ENCODE measurements at regions not wholly inside any gene's neighbourhood (a gene's known extent, or its start where the extent isn't known, plus 50 kb on each side); places are given as distances from the start of the nearest gene placed in this dataset.

DNA sequence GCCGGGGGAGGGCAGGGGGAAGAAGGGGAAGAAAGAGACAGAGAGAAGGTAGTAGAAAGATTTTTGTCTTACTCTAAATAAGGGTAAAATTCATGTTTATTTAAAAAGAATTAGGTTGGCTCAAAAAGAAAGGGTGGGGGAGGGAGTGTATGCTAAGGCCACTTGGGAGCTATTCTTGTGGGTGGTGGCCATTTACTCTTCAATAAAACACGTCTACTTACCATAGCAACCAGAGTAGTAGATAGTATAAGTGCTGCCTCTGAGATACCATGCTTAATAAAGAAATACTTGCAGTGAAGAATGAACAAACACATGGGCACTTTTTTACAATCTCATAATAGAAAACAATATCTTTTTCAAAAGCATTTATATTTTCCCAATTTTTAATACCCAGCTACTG is 538.1 kb upstream of the PTBP2 start:
- ChIA-PET CTCF (no interaction called here), POLR2A (no interaction called here)
- Histone ChIP-seq H3K36me3 (ENCODE audit: control insufficient read depth in 2 of 2, insufficient read depth in 1 of 2, low read length in 2 of 2) (no peaks in the 10 kb centered on the region), H3K9me3 (ENCODE audit: control insufficient read depth, insufficient read depth, low read depth, low read length) (no peaks in the 10 kb centered on the region), H3K4me1 (ENCODE audit: control insufficient read depth, insufficient read depth, low read length) (no peaks in the 10 kb centered on the region), H3K4me3 (ENCODE audit: low read depth, low read length) (no peak overlapping the region), H3K27ac (ENCODE audit: extremely low read depth, low read depth, low read length) (no peak overlapping the region)
- TF ChIP-seq ZNF248 (tag by site-specific recombination; IDR thresholded peaks at IDR 0.05) (no peak), ZNF544 (tag by site-specific recombination; IDR thresholded peaks at IDR 0.05) (no peak), YY2 (tag by site-specific recombination; IDR thresholded peaks at IDR 0.05) (no peak), ZNF513 (tag by site-specific recombination; IDR thresholded peaks at IDR 0.05) (no peak), SP2 (tag by site-specific recombination; IDR thresholded peaks at IDR 0.05) (no peak), BCL11A (tag by site-specific recombination; IDR thresholded peaks at IDR 0.05; ENCODE audit: low read depth) (no peak), ZFP69B (tag by site-specific recombination; IDR thresholded peaks at IDR 0.05) (no peak), ZNF530 (tag by site-specific recombination; IDR thresholded peaks at IDR 0.05; ENCODE audit: low read depth) (no peak), GLIS2 (tag by site-specific recombination; IDR thresholded peaks at IDR 0.05) (no peak), ZNF157 (tag by site-specific recombination; IDR thresholded peaks at IDR 0.05) (no peak), ZNF211 (tag by site-specific recombination; IDR thresholded peaks at IDR 0.05; ENCODE audit: low read depth) (no peak), HOXC10 (CRISPR knock-in tag; IDR thresholded peaks at IDR 0.05) (no peak)
- TF ChIP-seq, protein P1, sequence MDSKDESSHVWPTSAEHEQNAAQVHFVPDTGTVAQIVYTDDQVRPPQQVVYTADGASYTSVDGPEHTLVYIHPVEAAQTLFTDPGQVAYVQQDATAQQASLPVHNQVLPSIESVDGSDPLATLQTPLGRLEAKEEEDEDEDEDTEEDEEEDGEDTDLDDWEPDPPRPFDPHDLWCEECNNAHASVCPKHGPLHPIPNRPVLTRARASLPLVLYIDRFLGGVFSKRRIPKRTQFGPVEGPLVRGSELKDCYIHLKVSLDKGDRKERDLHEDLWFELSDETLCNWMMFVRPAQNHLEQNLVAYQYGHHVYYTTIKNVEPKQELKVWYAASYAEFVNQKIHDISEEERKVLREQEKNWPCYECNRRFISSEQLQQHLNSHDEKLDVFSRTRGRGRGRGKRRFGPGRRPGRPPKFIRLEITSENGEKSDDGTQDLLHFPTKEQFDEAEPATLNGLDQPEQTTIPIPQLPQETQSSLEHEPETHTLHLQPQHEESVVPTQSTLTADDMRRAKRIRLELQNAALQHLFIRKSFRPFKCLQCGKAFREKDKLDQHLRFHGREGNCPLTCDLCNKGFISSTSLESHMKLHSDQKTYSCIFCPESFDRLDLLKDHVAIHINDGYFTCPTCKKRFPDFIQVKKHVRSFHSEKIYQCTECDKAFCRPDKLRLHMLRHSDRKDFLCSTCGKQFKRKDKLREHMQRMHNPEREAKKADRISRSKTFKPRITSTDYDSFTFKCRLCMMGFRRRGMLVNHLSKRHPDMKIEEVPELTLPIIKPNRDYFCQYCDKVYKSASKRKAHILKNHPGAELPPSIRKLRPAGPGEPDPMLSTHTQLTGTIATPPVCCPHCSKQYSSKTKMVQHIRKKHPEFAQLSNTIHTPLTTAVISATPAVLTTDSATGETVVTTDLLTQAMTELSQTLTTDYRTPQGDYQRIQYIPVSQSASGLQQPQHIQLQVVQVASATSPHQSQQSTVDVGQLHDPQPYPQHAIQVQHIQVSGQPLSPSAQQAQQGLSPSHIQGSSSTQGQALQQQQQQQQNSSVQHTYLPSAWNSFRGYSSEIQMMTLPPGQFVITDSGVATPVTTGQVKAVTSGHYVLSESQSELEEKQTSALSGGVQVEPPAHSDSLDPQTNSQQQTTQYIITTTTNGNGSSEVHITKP (tag by site-specific recombination; IDR thresholded peaks at IDR 0.05): no peak

- TF ChIP-seq ZNF335 (tag by site-specific recombination; conservative IDR thresholded peaks at IDR 0.05) (no peak), GLIS2 (tag by site-specific recombination; IDR thresholded peaks at IDR 0.05) (no peak), ZNF830 (tag by site-specific recombination; IDR thresholded peaks at IDR 0.05; ENCODE audit: low read depth) (no peak), SP2 (tag by site-specific recombination; IDR thresholded peaks at IDR 0.05) (no peak), ZNF184 (tag by site-specific recombination; IDR thresholded peaks at IDR 0.05) (no peak), ZNF558 (tag by site-specific recombination; IDR thresholded peaks at IDR 0.05) (no peak), ZBTB8A (tag by site-specific recombination; IDR thresholded peaks at IDR 0.05) (no peak), ZNF423 (tag by site-specific recombination; IDR thresholded peaks at IDR 0.05) (no peak), ZBTB7A (tag by site-specific recombination; IDR thresholded peaks at IDR 0.05; ENCODE audit: low read depth) (no peak), ZNF530 (tag by site-specific recombination; IDR thresholded peaks at IDR 0.05; ENCODE audit: low read depth) (no peak)
- TF ChIP-seq, protein P2, sequence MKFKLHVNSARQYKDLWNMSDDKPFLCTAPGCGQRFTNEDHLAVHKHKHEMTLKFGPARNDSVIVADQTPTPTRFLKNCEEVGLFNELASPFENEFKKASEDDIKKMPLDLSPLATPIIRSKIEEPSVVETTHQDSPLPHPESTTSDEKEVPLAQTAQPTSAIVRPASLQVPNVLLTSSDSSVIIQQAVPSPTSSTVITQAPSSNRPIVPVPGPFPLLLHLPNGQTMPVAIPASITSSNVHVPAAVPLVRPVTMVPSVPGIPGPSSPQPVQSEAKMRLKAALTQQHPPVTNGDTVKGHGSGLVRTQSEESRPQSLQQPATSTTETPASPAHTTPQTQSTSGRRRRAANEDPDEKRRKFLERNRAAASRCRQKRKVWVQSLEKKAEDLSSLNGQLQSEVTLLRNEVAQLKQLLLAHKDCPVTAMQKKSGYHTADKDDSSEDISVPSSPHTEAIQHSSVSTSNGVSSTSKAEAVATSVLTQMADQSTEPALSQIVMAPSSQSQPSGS (tag by site-specific recombination; IDR thresholded peaks at IDR 0.05; ENCODE audit: low read depth): no peak
- H3K36me3 ChIP-seq (ENCODE audit: control insufficient read depth in 2 of 2, insufficient read depth in 1 of 2, low read length in 2 of 2): no peaks in the 10 kb centered on the region
- H3K4me3 ChIP-seq (ENCODE audit: low read depth, low read length): no peak overlapping the region
- POLR2A ChIA-PET: no interaction called here
- no peaks in the 10 kb centered on the region for H3K4me1 ChIP-seq (ENCODE audit: control insufficient read depth, insufficient read depth, low read length)
- CTCF ChIA-PET: no interaction called here
- H3K27ac ChIP-seq (ENCODE audit: extremely low read depth, low read depth, low read length): no peak overlapping the region
- no peaks in the 10 kb centered on the region for H3K9me3 ChIP-seq (ENCODE audit: control insufficient read depth, insufficient read depth, low read depth, low read length)
Observed at GRCh38 chr1:96183928-96184327, 537.7 kb upstream of the PTBP2 start.

Measured in HEK293 (cell line).